Activated T-cell treated with anti-CD3 and anti-CD28 coated beads, Interleukin-2, amount 50 U/mL, for 24 hours (primary cell): ENCODE measurements at regions not wholly inside any gene's neighbourhood (a gene's known extent, or its start where the extent isn't known, plus 50 kb on each side); places are given as distances from the start of the nearest gene placed in this dataset.

Source experiments
- DNase-seq: peaks from one replicate; pipeline ENCODE4 v3.0.0-alpha.2; 2020
- H3K27ac Mint-ChIP-seq: 2 replicates; pipeline ENCODE4 v1.8.0; 2020; ENCODE audit warnings: mild to moderate bottlenecking, mixed read lengths
- H3K27me3 Mint-ChIP-seq: 2 replicates; pipeline ENCODE4 v1.8.0; 2020; ENCODE audit warnings: mixed read lengths
- H3K36me3 Mint-ChIP-seq: 2 replicates; pipeline ENCODE4 v1.8.0; 2020; ENCODE audit warnings: low read depth, mixed read lengths
- H3K4me1 Mint-ChIP-seq: 2 replicates; pipeline ENCODE4 v1.8.0; 2020; ENCODE audit warnings: low read depth, mixed read lengths
- H3K4me3 Mint-ChIP-seq: 2 replicates; pipeline ENCODE4 v1.8.0; 2020; ENCODE audit warnings: mild to moderate bottlenecking, moderate library complexity, mixed read lengths
- H3K9me3 Mint-ChIP-seq: 2 replicates; pipeline ENCODE4 v1.8.0; 2020; ENCODE audit warnings: mixed read lengths

DNA sequence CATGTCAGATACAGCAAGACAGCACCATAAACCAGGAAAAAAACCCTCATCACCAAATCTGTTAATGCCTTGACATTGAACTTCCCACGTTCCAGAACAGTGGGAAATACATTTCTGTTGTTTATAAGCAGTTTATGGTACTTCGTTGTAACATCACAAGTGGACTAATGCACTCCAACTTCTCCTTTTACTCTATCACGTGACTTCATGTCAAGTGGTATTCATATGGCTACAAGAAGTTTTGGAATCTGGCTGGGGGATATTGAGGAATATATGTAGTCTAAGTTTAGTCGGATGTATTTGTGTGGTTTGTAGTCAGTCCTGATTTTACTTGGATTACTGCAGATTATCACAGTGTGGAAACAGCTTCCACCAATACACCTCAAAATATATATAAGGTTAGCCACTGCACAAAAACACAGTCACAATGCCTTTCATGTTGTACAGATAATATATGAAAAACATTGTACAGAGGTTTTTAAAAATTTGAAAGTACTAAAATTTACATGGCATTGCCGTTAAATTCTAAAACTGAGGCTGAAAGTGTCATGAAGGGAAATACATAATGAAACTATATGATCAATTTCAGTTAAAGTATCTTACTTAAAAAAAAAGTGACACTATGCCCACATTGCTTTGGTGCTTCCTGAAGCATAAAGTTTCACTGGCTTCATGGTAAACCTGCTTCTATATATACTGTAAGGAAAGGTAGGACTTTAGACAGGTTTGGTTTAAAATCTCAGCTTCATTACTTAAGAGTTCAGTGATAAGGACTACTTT lies 134.1 kb downstream of the CASP12 start:
- H3K36me3 Mint-ChIP-seq, result peaks cover 9% of the 10 kb centered on the region
- no peaks in the 10 kb centered on the region for H3K27me3 Mint-ChIP-seq
- peak overlapping the region; percentile 76 for H3K27ac Mint-ChIP-seq
- no peak for DNase-seq
- H3K4me3 Mint-ChIP-seq, result no peak overlapping the region
- H3K9me3 Mint-ChIP-seq, result peaks cover 14% of the 10 kb centered on the region
- peaks cover 26% of the 10 kb centered on the region for H3K4me1 Mint-ChIP-seq

DNA sequence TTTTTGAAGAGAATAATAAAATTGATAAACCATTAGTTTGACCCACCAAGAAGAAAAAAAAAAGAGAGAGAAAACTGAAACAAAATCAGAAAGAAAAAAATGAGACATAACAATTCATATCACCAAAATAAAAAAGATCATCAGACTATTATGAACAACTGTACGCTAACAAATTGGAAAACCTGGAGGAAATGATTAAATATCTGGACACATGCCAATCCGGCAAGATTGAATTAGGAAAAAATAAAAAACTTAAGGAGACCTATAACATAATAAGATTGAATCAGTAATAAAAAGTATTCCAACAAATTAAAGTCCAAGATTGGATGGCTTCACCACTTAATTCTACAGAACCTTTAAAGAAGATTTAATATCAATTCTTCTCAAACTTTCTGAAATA lies 136.7 kb downstream of the CASP12 start:
- Mint-ChIP-seq H3K4me3 (no peak overlapping the region), H3K4me1 (peaks cover 25% of the 10 kb centered on the region), H3K27ac (no peak overlapping the region), H3K27me3 (no peaks in the 10 kb centered on the region), H3K36me3 (peaks cover 9% of the 10 kb centered on the region), H3K9me3 (peaks cover 14% of the 10 kb centered on the region)
- DNase-seq, result no peak

DNA sequence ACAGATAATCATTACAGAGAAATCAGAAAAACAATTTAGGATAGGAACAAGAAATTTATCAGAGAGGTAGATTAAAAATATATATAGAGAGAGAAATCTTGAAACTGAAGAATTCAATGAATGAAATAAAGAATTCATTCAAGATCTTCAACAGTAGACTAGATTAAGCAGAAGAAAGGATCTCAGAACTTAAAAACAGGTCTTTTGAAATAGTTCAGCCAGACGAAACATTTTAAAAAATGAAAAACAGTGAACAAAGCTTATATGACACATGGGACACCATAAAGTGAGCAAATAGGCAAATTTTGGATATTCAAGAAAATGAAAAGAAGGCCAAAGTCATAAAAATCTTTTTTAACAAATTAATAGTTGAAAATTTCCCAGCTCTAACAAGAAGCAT lies 138.8 kb downstream of the CASP12 start:
- H3K27me3 Mint-ChIP-seq, result no peaks in the 10 kb centered on the region
- H3K4me3 Mint-ChIP-seq, result no peak overlapping the region
- peaks cover 9% of the 10 kb centered on the region for H3K36me3 Mint-ChIP-seq

DNA sequence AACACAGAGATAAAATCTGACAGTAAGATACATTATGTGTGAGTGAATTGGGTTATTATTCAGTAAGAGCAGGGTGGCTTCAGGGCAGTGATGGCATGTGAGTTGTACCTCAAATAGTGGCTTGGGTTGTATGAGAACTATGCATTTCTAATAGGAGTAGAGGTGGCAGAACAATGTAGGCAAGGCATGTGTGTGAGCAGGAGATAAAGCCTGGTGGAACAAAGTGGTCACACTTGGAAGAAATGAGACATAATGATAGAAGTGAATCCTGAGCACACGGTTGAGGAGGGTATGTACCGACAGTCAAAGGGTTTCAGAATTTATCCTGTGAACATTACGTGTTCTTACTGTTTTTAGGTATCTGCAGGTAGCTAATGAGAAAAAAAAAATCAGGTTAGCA lies 159.3 kb downstream of the CASP12 start:
- no peak overlapping the region for H3K27ac Mint-ChIP-seq
- no peak for DNase-seq
- H3K36me3 Mint-ChIP-seq, result no peaks in the 10 kb centered on the region
- no peak overlapping the region for H3K4me3 Mint-ChIP-seq
- H3K9me3 Mint-ChIP-seq, result no peaks in the 10 kb centered on the region
- no peaks in the 10 kb centered on the region for H3K27me3 Mint-ChIP-seq
- peaks cover 14% of the 10 kb centered on the region for H3K4me1 Mint-ChIP-seq

More for the DNA sequence above, 138.8 kb downstream of the CASP12 start:
- Mint-ChIP-seq H3K27ac (no peak overlapping the region), H3K9me3 (peaks cover 14% of the 10 kb centered on the region), H3K4me1 (peaks cover 11% of the 10 kb centered on the region)
- DNase-seq, result no peak

DNA sequence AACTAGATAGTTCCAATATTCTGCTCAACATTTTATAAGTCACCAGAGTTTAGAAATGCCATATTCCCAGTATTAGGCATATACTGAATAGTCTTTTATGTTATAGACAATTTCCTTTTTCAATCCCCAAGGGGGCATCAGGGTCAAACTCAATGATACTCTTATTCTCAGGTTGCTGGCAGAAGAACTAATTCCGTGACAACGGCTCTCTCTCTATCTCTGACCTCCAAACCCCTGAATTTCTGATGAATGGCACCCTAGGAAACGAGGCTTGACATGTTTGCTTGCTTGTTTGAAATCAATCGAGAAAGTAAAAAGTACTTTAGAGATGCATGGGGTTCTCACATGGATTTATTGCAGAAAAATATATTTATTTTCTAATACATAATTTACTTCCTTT lies 160.1 kb downstream of the CASP12 start:
- no peak for DNase-seq
- H3K4me3 Mint-ChIP-seq, result no peak overlapping the region
- H3K27ac Mint-ChIP-seq, result no peak overlapping the region
- peaks cover 14% of the 10 kb centered on the region for H3K4me1 Mint-ChIP-seq
- no peaks in the 10 kb centered on the region for H3K36me3 Mint-ChIP-seq
- H3K27me3 Mint-ChIP-seq, result no peaks in the 10 kb centered on the region
- no peaks in the 10 kb centered on the region for H3K9me3 Mint-ChIP-seq

DNA sequence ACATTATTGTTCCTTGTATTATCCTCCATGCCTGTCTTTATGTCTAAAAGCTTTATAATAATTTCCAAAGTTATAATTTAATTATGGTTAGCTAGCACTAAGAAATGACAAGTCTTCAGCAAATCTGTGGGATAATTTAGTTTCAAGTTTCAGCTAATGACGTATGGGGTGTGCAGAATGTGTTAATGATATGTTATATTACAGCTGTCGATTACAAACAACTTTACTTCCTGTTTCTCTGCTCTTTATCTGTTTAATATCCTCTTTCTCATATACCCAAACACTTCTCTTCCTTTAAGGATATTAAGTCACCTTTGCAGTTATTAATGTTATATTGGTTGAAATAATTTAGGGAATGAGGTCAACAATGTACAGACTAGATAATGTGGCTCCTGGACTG lies 161.8 kb downstream of the CASP12 start:
- Mint-ChIP-seq H3K27ac (no peak overlapping the region), H3K4me1 (peaks cover 23% of the 10 kb centered on the region), H3K9me3 (no peaks in the 10 kb centered on the region), H3K4me3 (no peak overlapping the region), H3K27me3 (no peaks in the 10 kb centered on the region), H3K36me3 (no peaks in the 10 kb centered on the region)
- DNase-seq, result no peak

DNA sequence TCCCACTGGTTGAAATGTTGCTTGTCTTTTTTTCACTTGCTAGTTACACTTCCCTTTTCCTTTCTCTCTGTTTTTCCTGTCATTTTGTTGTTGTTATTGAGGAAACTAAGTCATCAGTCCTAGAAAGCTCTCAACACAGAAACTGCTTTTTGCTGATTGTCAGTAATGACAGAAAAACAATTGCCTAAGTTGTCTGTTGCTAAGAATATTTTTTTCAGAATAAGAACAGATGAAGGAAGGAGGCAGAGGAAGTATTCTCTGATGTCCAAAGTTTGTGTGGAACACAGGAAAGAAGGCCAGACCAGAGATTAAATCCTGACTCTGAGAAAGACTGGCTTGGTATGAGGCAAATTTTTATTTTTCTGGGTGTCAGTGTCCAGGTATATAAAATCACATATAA lies 163.3 kb downstream of the CASP12 start:
- Mint-ChIP-seq H3K4me3 (no peak overlapping the region), H3K4me1 (peaks cover 24% of the 10 kb centered on the region), H3K9me3 (no peaks in the 10 kb centered on the region), H3K27ac (no peak overlapping the region), H3K36me3 (no peaks in the 10 kb centered on the region), H3K27me3 (no peaks in the 10 kb centered on the region)
- no peak for DNase-seq

DNA sequence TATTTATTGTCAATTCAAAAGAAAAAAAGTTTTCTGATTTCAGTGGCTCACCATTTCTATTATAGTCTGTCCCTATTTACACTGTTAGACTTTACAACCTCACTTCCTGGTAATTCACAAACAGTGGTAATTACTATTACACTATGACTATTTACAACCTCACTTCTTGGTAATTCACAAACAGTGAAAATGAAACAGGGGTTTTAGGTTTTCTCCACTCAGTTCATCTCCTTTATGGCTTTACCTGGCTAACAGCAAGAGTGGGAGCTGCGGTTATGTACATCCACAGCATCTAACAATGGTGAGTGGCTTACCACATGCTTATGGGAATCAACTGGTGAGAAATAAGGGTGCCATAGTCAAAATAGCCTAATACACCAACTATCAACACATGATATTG lies 166.4 kb downstream of the CASP12 start:
- H3K9me3 Mint-ChIP-seq, result no peaks in the 10 kb centered on the region
- no peak for DNase-seq
- no peaks in the 10 kb centered on the region for H3K27me3 Mint-ChIP-seq
- H3K36me3 Mint-ChIP-seq, result no peaks in the 10 kb centered on the region
- peaks cover 16% of the 10 kb centered on the region for H3K4me1 Mint-ChIP-seq
- no peak overlapping the region for H3K27ac Mint-ChIP-seq
- H3K4me3 Mint-ChIP-seq, result no peak overlapping the region

DNA sequence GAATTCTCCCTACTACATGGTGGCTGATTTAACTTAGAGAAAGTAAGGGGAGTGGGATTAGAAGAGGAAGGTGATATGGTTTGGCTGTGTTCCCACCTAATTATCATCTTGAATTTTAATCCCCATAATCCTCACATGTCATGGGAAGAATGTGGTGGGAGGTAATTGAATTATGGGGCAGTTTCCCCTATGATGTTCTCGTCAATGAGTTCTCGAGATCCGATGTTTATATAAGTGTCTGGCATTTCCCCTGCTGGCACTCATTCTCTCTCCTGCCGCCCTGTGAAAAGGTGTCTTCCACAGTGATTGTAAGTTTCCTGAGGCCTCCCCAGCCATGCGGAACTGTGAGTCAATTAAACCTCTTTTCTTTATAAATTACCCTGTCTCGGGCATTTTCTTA lies 169.3 kb downstream of the CASP12 start:
- H3K4me1 Mint-ChIP-seq, result peaks cover 16% of the 10 kb centered on the region
- no peak overlapping the region for H3K27ac Mint-ChIP-seq
- H3K4me3 Mint-ChIP-seq, result no peak overlapping the region

DNA sequence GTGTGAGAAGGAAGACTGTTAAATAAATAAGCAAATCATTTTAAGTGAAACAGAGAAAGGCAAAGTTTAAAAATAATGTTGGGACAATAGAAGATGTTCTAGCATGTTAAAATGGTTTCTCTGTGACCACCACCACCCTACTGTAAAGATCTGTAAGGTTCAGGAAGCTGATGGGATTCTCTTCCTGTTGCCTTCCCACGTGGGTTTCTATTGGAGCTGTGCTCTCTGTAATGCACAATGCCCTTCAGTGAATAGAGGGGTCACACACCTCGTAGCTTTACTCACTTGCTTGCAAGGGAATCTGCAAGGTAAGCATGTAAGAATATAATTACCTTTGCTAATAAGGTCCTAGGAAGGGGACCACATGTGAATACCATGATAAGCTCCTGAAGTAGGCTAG lies 170.5 kb downstream of the CASP12 start:
- Mint-ChIP-seq H3K36me3 (no peaks in the 10 kb centered on the region), H3K4me3 (no peak overlapping the region), H3K27ac (no peak overlapping the region), H3K27me3 (no peaks in the 10 kb centered on the region), H3K4me1 (peaks cover 16% of the 10 kb centered on the region), H3K9me3 (peaks cover 5% of the 10 kb centered on the region)
- no peak for DNase-seq

More for the DNA sequence above, 169.3 kb downstream of the CASP12 start:
- H3K27me3 Mint-ChIP-seq, result no peaks in the 10 kb centered on the region
- H3K9me3 Mint-ChIP-seq, result no peaks in the 10 kb centered on the region
- no peaks in the 10 kb centered on the region for H3K36me3 Mint-ChIP-seq
- no peak for DNase-seq

DNA sequence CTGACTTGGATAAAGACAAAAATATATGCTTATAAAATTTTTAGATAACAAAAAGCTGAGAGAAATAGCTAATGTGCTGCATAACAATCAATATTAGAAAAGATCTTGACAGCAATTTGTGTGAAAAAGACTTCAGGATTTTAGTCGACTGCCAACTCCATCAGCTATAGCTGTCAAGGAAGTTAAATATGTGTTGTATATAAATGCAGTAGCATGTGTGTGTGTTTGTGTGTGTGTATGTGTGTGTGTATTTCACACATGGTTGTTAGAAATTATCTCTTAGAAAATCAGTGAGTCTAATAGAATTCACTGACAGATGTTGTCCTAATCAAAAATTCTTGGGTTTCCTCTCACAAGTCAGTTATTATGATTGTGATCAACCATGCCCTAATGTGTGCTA lies 171.2 kb downstream of the CASP12 start:
- H3K9me3 Mint-ChIP-seq, result peaks cover 5% of the 10 kb centered on the region
- H3K4me1 Mint-ChIP-seq, result peaks cover 12% of the 10 kb centered on the region
- no peaks in the 10 kb centered on the region for H3K36me3 Mint-ChIP-seq
- H3K27me3 Mint-ChIP-seq, result no peaks in the 10 kb centered on the region
- H3K27ac Mint-ChIP-seq, result no peak overlapping the region
- no peak overlapping the region for H3K4me3 Mint-ChIP-seq
- DNase-seq, result no peak

DNA sequence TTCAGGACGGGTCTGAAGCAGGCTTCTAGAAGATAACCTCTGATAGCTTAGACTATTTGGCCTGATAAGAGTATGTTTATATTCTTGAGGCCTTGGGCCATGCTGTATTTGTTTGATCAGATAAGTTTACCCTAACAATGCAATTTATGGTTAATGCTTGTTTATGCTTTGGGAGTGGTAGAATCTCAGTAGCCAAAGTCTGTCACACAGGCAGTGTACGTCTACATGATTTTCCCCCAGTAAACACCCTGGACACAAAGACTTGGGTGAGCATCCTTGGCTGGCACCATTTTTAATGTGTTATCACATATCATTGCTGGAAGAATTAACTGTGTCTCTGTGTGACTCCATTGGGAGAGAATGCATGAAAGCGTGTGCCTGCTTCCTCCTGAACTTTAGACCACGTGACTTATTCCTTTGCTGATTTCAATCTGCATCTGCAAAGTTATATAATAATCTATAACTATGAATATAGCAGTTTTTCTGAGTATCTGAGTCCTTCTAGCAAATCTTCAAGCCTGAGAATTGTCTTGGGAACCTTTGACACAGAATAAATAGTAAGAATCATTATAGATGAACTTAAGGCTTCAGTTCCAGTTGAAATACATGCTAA lies 172.4 kb downstream of the CASP12 start:
- peaks cover 7% of the 10 kb centered on the region for H3K4me1 Mint-ChIP-seq
- no peak for DNase-seq
- no peak overlapping the region for H3K27ac Mint-ChIP-seq
- no peaks in the 10 kb centered on the region for H3K27me3 Mint-ChIP-seq
- peaks cover 5% of the 10 kb centered on the region for H3K9me3 Mint-ChIP-seq
- H3K4me3 Mint-ChIP-seq, result no peak overlapping the region
- H3K36me3 Mint-ChIP-seq, result no peaks in the 10 kb centered on the region

DNA sequence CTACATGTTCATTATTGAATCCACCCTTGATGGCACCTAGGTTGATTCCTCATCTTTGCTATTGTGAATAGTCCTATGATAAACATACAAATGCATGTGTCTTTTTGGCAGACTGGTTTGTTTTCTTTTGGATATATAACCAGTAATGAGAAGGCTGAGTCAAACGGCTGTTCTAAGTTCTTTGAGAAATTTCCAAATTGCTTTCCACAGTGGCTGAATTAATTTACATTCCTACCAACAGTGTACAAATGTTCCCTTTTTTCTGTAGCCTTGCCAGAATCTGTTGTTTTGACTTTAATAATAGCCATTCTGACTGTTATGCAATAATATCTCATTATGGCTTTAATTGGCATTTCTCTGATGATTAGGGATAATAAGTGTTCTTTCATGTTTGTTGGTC lies 184.9 kb downstream of the CASP12 start:
- no peak overlapping the region for H3K27ac Mint-ChIP-seq
- peaks cover 7% of the 10 kb centered on the region for H3K9me3 Mint-ChIP-seq
- no peaks in the 10 kb centered on the region for H3K27me3 Mint-ChIP-seq
- H3K4me1 Mint-ChIP-seq, result peaks cover 14% of the 10 kb centered on the region
- no peaks in the 10 kb centered on the region for H3K36me3 Mint-ChIP-seq
- no peak overlapping the region for H3K4me3 Mint-ChIP-seq
- no peak for DNase-seq

DNA sequence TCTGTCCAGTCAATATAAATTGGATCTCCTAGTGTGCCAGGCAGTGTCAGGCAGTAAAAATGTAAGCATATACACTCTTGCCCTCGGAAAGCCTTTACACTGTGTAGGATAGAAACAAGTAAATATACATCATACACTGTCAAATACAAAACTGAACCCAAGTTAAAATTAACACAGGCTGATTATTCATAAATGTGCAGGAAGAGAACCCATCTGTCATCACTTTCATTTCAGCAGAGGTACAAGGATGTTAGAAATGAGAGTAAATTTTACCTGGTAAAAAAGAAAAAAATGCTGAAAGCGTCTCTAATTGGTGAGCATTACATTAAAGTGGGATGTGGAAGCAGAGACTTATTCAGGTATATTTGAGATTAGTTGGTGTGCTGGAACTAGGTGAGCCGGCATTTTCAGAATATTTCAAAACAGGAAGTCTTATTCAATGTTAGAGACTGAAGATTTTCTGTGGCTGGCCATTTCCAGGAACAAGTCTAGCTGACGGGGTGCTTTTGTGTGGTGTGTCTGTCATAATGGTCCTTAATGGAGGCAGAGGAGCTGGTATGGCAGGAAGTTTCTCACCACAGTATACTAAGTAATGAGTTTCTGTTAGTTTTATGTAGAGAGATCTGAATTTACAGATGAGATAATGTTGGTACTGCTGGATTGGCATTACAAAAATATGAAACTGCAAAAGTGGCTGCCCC lies 192.6 kb downstream of the CASP12 start:
- Mint-ChIP-seq H3K36me3 (peaks cover 6% of the 10 kb centered on the region), H3K4me3 (peak overlapping the region; percentile 72), H3K27ac (peak overlapping the region; percentile 95), H3K9me3 (peaks cover 6% of the 10 kb centered on the region), H3K27me3 (no peaks in the 10 kb centered on the region), H3K4me1 (peaks cover 68% of the 10 kb centered on the region)
- DNase-seq, result peak; percentile 59

DNA sequence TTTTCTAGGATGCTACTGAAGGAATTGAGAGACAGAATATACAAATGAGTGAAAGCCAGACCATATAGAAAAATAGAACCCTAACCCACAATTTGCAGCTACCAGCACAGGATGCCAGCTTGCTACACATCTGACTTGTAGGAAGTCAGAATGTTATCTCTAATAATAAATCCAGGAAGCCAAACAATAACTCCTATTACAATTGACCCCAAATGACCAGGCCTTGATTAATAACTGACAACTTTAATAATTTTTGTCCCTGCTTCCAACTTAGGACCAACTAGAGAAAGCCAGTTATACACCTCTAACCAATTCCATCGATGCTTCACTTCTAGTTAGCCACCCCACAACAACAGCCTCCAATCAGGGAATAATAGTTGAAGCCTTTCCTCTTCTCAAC lies 193.4 kb downstream of the CASP12 start:
- H3K9me3 Mint-ChIP-seq, result peaks cover 6% of the 10 kb centered on the region
- peaks cover 6% of the 10 kb centered on the region for H3K36me3 Mint-ChIP-seq
- H3K4me3 Mint-ChIP-seq, result peak overlapping the region; percentile 72
- H3K4me1 Mint-ChIP-seq, result peaks cover 73% of the 10 kb centered on the region
- no peaks in the 10 kb centered on the region for H3K27me3 Mint-ChIP-seq
- no peak for DNase-seq
- H3K27ac Mint-ChIP-seq, result peak overlapping the region; percentile 95
